Natural killer cell (primary cell): ENCODE measurements at regions not wholly inside any gene's neighbourhood (a gene's known extent, or its start where the extent isn't known, plus 50 kb on each side); places are given as distances from the start of the nearest gene placed in this dataset.

Experiments used
- ATAC-seq, 3 donors: fragments of 150-1000 bp in 2 of 3; fragments of 200-7000 bp in 1 of 3; cut with Tn5 transposase; 1 replicate in 1 of 3; 2 replicates in 2 of 3; pipeline ENCODE4 v1.10.0; 2021; ENCODE audit warnings: mild to moderate bottlenecking in 2 of 3, moderate library complexity in 2 of 3
- DNase-seq, 2 donors: peaks; one replicate each; pipeline versions ENCODE4 v3.0.0 to v3.0.0-alpha.2; 2013 to 2021; ENCODE audit warnings: mixed read lengths in 1 of 2
- H3K27ac ChIP-seq: one replicate; pipeline ENCODE4 v1.5.1; 2013; ENCODE audit warnings: mild to moderate bottlenecking, low read length
- H3K27me3 ChIP-seq: one replicate; pipeline ENCODE4 v1.6.1; 2013; ENCODE audit warnings: low read length; ENCODE audit not compliant: control insufficient read depth, insufficient read depth
- H3K36me3 ChIP-seq: one replicate; pipeline ENCODE4 v1.6.1; 2013; ENCODE audit warnings: low read length; ENCODE audit not compliant: control insufficient read depth, insufficient read depth
- H3K4me1 ChIP-seq: one replicate; pipeline ENCODE4 v1.6.1; 2013; ENCODE audit warnings: low read length; ENCODE audit not compliant: control insufficient read depth, insufficient read depth
- H3K4me3 ChIP-seq: one replicate; pipeline ENCODE4 v1.5.1; 2013; ENCODE audit warnings: low read length
- H3K9me3 ChIP-seq: one replicate; pipeline ENCODE4 v1.6.1; 2013; ENCODE audit warnings: low read length; ENCODE audit not compliant: control insufficient read depth, insufficient read depth
- H3K27ac Mint-ChIP-seq, 2 donors: one replicate each; pipeline ENCODE4 v1.8.0; 2022; ENCODE audit warnings: mild to moderate bottlenecking in 2 of 2, mixed read lengths in 2 of 2, moderate library complexity in 1 of 2
- H3K27me3 Mint-ChIP-seq, 2 donors: one replicate each; pipeline ENCODE4 v1.8.0; 2022; ENCODE audit warnings: low read depth in 2 of 2, mixed read lengths in 2 of 2
- H3K36me3 Mint-ChIP-seq: one replicate; pipeline ENCODE4 v1.8.0; 2022; ENCODE audit warnings: mixed read lengths
- H3K4me1 Mint-ChIP-seq, 2 donors: one replicate each; pipeline ENCODE4 v1.8.0; 2022; ENCODE audit warnings: mixed read lengths in 2 of 2
- H3K4me3 Mint-ChIP-seq: one replicate; pipeline ENCODE4 v1.8.0; 2022; ENCODE audit warnings: mild to moderate bottlenecking, moderate library complexity, mixed read lengths
- H3K9me3 Mint-ChIP-seq, 2 donors: one replicate each; pipeline ENCODE4 v1.8.0; 2022; ENCODE audit warnings: mixed read lengths in 2 of 2
- CTCF ChIP-seq: fragments of 200-600 bp; IDR thresholded peaks from one replicate; pipeline ENCODE4 v1.8.0; 2022; ENCODE audit warnings: antibody characterized with exemption
- WGBS: methylation state at CpG from one replicate; pipeline ENCODE4 v1.1.7; 2013; ENCODE audit warnings: missing lambda C conversion rate; ENCODE audit not compliant: insufficient coverage; 5-methylcytosine and 5-hydroxymethylcytosine counted together
- intact Hi-C: fragments of 100-400 bp; cut with micrococcal nuclease; formaldehyde crosslinking; loops from one replicate; pipeline ENCODE4 v1.14.2; 2022

GRCh38 chr13:84648069-84648640, 765.9 kb upstream of the SLITRK1 start:
- Mint-ChIP-seq H3K4me3 (no peak overlapping the region), H3K27ac (no peak overlapping the region), H3K36me3 (no peaks in the 10 kb centered on the region), H3K4me1 (no peaks in the 10 kb centered on the region), H3K27me3 (no peaks in the 10 kb centered on the region), H3K9me3 (peaks cover 0 to 6% of the 10 kb centered on the region in 2 donors)
- no peaks in the 10 kb centered on the region for H3K27me3 ChIP-seq
- ATAC-seq (no peak), DNase-seq (no peak)
- WGBS = 60% methylated on average over 1 of the region's 2 CpGs
- intact Hi-C loops = no loop called here
- H3K9me3 ChIP-seq = no peaks in the 10 kb centered on the region
- H3K4me1 ChIP-seq = no peaks in the 10 kb centered on the region
- H3K36me3 ChIP-seq = no peaks in the 10 kb centered on the region
- no peak for TF ChIP-seq CTCF
- H3K4me3 ChIP-seq = no peak overlapping the region
- H3K27ac ChIP-seq = no peak overlapping the region

- ATAC-seq (no peak), DNase-seq (no peak)
- Histone ChIP-seq H3K27ac (no peak overlapping the region), H3K4me1 (no peaks in the 10 kb centered on the region), H3K27me3 (no peaks in the 10 kb centered on the region), H3K9me3 (no peaks in the 10 kb centered on the region), H3K36me3 (no peaks in the 10 kb centered on the region), H3K4me3 (no peak overlapping the region)
- no peak for TF ChIP-seq CTCF
- Mint-ChIP-seq H3K27ac (no peak overlapping the region), H3K9me3 (peaks cover 0 to 2% of the 10 kb centered on the region in 2 donors), H3K36me3 (no peaks in the 10 kb centered on the region), H3K4me3 (no peak overlapping the region), H3K4me1 (no peaks in the 10 kb centered on the region), H3K27me3 (no peaks in the 10 kb centered on the region)
- intact Hi-C loops = no loop called here
- whole genome bisulfite sequencing = 82% methylated on average over 3 of the region's 3 CpGs
Measured at GRCh38 chr13:84646957-84647356, 764.7 kb upstream of the SLITRK1 start.

- Histone ChIP-seq H3K27ac (no peak overlapping the region), H3K4me3 (no peak overlapping the region), H3K4me1 (no peaks in the 10 kb centered on the region), H3K9me3 (no peaks in the 10 kb centered on the region), H3K36me3 (no peaks in the 10 kb centered on the region), H3K27me3 (no peaks in the 10 kb centered on the region)
- DNase-seq (no peak), ATAC-seq (no peak)
- Mint-ChIP-seq H3K27me3 (no peaks in the 10 kb centered on the region), H3K4me3 (no peak overlapping the region), H3K27ac (no peak overlapping the region), H3K4me1 (no peaks in the 10 kb centered on the region), H3K36me3 (no peaks in the 10 kb centered on the region), H3K9me3 (peaks cover 3 to 8% of the 10 kb centered on the region in 2 donors)
- intact Hi-C loops = no loop called here
- 50% methylated on average over 4 of the region's 4 CpGs for WGBS
- TF ChIP-seq CTCF = no peak
Measured at GRCh38 chr13:84645196-84646012, 763.1 kb upstream of the SLITRK1 start.
